GM23248 (cell line): ENCODE measurements at regions not wholly inside any gene's neighbourhood (a gene's known extent, or its start where the extent isn't known, plus 50 kb on each side); places are given as distances from the start of the nearest gene placed in this dataset.

ENCODE experiments used
- DNase-seq: peaks from one replicate; pipeline ENCODE4 v3.0.0-alpha.2; 2015
- H2AFZ ChIP-seq: fragments of 200-600 bp; sonication (generic); 2 replicates; pipeline ENCODE4 v1.6.1; 2016; ENCODE audit warnings: antibody characterized with exemption
- H3F3A ChIP-seq: fragments of 200-600 bp; sonication (generic); 2 replicates; pipeline ENCODE4 v1.6.1; 2016; ENCODE audit warnings: mild to moderate bottlenecking, antibody characterized with exemption, mixed run types; ENCODE audit not compliant: insufficient read depth
- H3K27ac ChIP-seq: fragments of 200-600 bp; sonication (generic); 2 replicates; pipeline ENCODE4 v1.5.1; 2016; ENCODE audit warnings: mild to moderate bottlenecking
- H3K27me3 ChIP-seq: fragments of 200-600 bp; sonication (generic); replicated peaks from 2 replicates; pipeline ENCODE4 v1.6.1; 2016; ENCODE audit warnings: mild to moderate bottlenecking; ENCODE audit not compliant: insufficient read depth
- H3K36me3 ChIP-seq: fragments of 200-600 bp; sonication (generic); 2 replicates; pipeline ENCODE4 v1.6.1; 2016; ENCODE audit warnings: low read depth, mild to moderate bottlenecking
- H3K4me1 ChIP-seq: fragments of 200-600 bp; sonication (generic); 2 replicates; pipeline ENCODE4 v1.6.1; 2016; ENCODE audit warnings: mild to moderate bottlenecking; ENCODE audit not compliant: insufficient read depth
- H3K4me2 ChIP-seq: fragments of 200-600 bp; sonication (generic); one replicate; pipeline ENCODE4 v1.6.1; 2016; ENCODE audit warnings: mild to moderate bottlenecking; ENCODE audit not compliant: unreplicated experiment
- H3K4me3 ChIP-seq: fragments of 200-600 bp; sonication (generic); 2 replicates; pipeline ENCODE4 v1.5.1; 2016; ENCODE audit warnings: mild to moderate bottlenecking
- H3K79me2 ChIP-seq: fragments of 200-600 bp; sonication (generic); 2 replicates; pipeline ENCODE4 v1.6.1; 2016; ENCODE audit warnings: mild to moderate bottlenecking; ENCODE audit not compliant: insufficient read depth
- H3K9ac ChIP-seq: fragments of 200-600 bp; sonication (generic); 2 replicates; pipeline ENCODE4 v1.6.1; 2016; ENCODE audit warnings: mild to moderate bottlenecking
- H3K9me2 ChIP-seq: fragments of 200-600 bp; sonication (generic); 2 replicates; pipeline ENCODE4 v1.6.1; 2016; ENCODE audit warnings: mixed run types, mild to moderate bottlenecking, moderate library complexity; ENCODE audit not compliant: insufficient read depth
- H3K9me3 ChIP-seq: fragments of 200-600 bp; sonication (generic); one replicate; pipeline ENCODE4 v1.6.1; 2017; ENCODE audit warnings: low read depth
- H4K20me1 ChIP-seq: fragments of 200-600 bp; sonication (generic); 2 replicates; pipeline ENCODE4 v1.6.0; 2016; ENCODE audit not compliant: insufficient read depth
- EZH2 ChIP-seq: fragments of 200-600 bp; sonication (generic); IDR thresholded peaks from 2 replicates; pipeline ENCODE4 v1.6.1; 2018; ENCODE audit warnings: antibody characterized with exemption, mild to moderate bottlenecking; ENCODE audit not compliant: insufficient read depth, poor library complexity, severe bottlenecking
- EZH2phosphoT487 ChIP-seq: fragments of 200-600 bp; sonication (generic); IDR thresholded peaks from 2 replicates; pipeline ENCODE4 v1.6.1; 2018; ENCODE audit warnings: antibody characterized with exemption, moderate library complexity, mild to moderate bottlenecking, low read depth; ENCODE audit not compliant: insufficient read depth
- WGBS, 2 experiments: methylation state at CpG; one replicate each; pipeline ENCODE4 v1.1.6; 2015 to 2017; ENCODE audit warnings: low lambda C conversion rate in 2 of 2, low coverage in 1 of 2; ENCODE audit errors: missing lambda C conversion rate in 2 of 2; 5-methylcytosine and 5-hydroxymethylcytosine counted together
- in situ Hi-C: fragments of 300-500 bp; cut with MboI; formaldehyde crosslinking; loops from 2 replicates; pipeline ENCODE4 v1.15.0; 2020

DNA sequence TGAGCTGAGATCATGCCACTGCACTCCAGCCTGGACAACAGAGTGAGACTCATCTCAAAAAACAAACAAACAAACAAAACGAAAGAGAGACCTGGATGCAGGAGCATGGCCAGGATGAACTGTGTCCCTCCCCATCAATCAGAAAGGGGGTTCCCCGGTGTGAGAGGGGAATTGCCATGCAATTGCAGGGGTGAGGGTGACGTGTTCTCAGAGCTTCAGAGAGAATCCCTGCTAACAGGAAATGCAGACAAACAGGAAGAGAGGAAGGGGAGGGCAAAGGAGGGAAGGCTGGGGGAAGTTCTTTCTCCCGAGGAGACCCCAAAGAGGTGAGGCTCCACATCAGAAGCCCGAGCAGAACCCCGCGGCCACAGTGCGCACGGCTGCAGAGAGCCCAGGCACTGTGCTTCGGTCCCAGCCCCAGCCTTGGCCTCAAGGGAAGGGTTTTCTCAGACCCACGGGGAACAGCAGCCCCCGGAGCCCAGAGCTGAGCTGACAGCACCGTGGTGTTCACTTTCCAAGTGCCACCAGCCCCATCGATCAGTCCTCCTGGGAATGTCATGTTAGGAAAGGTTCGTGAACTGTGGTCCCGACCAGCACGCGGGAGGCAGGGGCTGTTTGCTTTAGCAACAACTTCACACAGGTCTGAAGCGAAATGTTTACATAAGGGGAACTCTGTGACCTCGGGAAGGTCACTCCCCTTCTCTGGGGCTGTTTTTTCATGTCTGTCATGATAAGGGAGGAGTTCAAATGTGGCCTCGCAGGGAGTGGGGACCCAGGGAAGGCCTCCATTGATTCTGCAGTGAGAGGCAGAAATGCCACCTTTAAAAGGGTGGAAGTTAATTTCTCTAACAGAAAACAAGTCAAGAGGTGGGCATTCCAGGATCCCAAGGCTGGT, 108.0 kb upstream of the ANO1 start:
- no peak for DNase-seq
- Histone ChIP-seq H4K20me1 (no peaks in the 10 kb centered on the region), H3K4me2 (no peak overlapping the region), H3K4me3 (no peak overlapping the region), H3K27ac (no peak overlapping the region), H3K9ac (no peak overlapping the region), H2AFZ (no peak overlapping the region), H3K9me2 (no peaks in the 10 kb centered on the region), H3F3A (no peaks in the 10 kb centered on the region), H3K79me2 (no peaks in the 10 kb centered on the region), H3K9me3 (no peaks in the 10 kb centered on the region), H3K36me3 (no peaks in the 10 kb centered on the region), H3K27me3 (peaks cover 4% of the 10 kb centered on the region; the same call in 1 of the 2 replicates), H3K4me1 (no peaks in the 10 kb centered on the region)
- TF ChIP-seq EZH2, result no peak
- no peak for TF ChIP-seq EZH2phosphoT487
- in situ Hi-C loops, result no loop called here
- 26 to 30% methylated on average over 21 of the region's 21 CpGs for WGBS, 2 experiments

GRCh38 chr11:69970785-69971535, 107.2 kb upstream of the ANO1 start:
- Histone ChIP-seq H3K27ac (no peak overlapping the region), H3K79me2 (no peaks in the 10 kb centered on the region), H4K20me1 (no peaks in the 10 kb centered on the region), H3K9ac (no peak overlapping the region), H3F3A (no peaks in the 10 kb centered on the region), H3K36me3 (no peaks in the 10 kb centered on the region), H3K9me3 (no peaks in the 10 kb centered on the region), H3K27me3 (peaks cover 4% of the 10 kb centered on the region; the same call in 1 of the 2 replicates), H3K4me2 (no peak overlapping the region), H3K9me2 (no peaks in the 10 kb centered on the region), H3K4me3 (no peak overlapping the region), H2AFZ (no peak overlapping the region), H3K4me1 (no peaks in the 10 kb centered on the region)
- 65 to 69% methylated on average over 6 of the region's 6 CpGs for WGBS, 2 experiments
- TF ChIP-seq EZH2, result no peak
- TF ChIP-seq EZH2phosphoT487, result no peak
- no peak for DNase-seq
- in situ Hi-C loops, result no loop called here

GRCh38 chr11:69971741-69972140, 106.4 kb upstream of the ANO1 start:
- Histone ChIP-seq H3K27me3 (peaks cover 4% of the 10 kb centered on the region; the same call in 1 of the 2 replicates), H3F3A (no peaks in the 10 kb centered on the region), H3K4me3 (no peak overlapping the region), H4K20me1 (no peaks in the 10 kb centered on the region), H3K36me3 (no peaks in the 10 kb centered on the region), H2AFZ (no peak overlapping the region), H3K27ac (no peak overlapping the region), H3K4me2 (no peak overlapping the region), H3K79me2 (no peaks in the 10 kb centered on the region), H3K4me1 (no peaks in the 10 kb centered on the region), H3K9me2 (no peaks in the 10 kb centered on the region), H3K9me3 (no peaks in the 10 kb centered on the region), H3K9ac (no peak overlapping the region)
- in situ Hi-C loops, result no loop called here
- 58 to 60% methylated on average over 11 of the region's 11 CpGs for WGBS, 2 experiments
- DNase-seq, result no peak
- no peak for TF ChIP-seq EZH2
- TF ChIP-seq EZH2phosphoT487, result no peak

- WGBS, 2 experiments, result 62 to 64% methylated on average over 15 of the region's 15 CpGs
These were observed 105.7 kb upstream of the ANO1 start for GRCh38 chr11:69972351-69972802.

More at GRCh38 chr11:69972351-69972802, 105.7 kb upstream of the ANO1 start:
- H3K4me2 ChIP-seq, result no peak overlapping the region
- no peak for DNase-seq
- no peak overlapping the region for H2AFZ ChIP-seq
- no peaks in the 10 kb centered on the region for H3K9me3 ChIP-seq
- in situ Hi-C loops, result no loop called here
- no peaks in the 10 kb centered on the region for H3F3A ChIP-seq
- no peak overlapping the region for H3K27ac ChIP-seq
- no peaks in the 10 kb centered on the region for H3K9me2 ChIP-seq
- no peak overlapping the region for H3K9ac ChIP-seq
- no peaks in the 10 kb centered on the region for H3K79me2 ChIP-seq
- TF ChIP-seq EZH2 (no peak), EZH2phosphoT487 (no peak)
- no peaks in the 10 kb centered on the region for H3K36me3 ChIP-seq
- H3K4me1 ChIP-seq, result no peaks in the 10 kb centered on the region
- H3K4me3 ChIP-seq, result no peak overlapping the region
- peaks cover 3% of the 10 kb centered on the region; the same call in 1 of the 2 replicates for H3K27me3 ChIP-seq
- H4K20me1 ChIP-seq, result no peaks in the 10 kb centered on the region
